HEK293T (cell line): ENCODE measurements at regions not wholly inside any gene's neighbourhood (a gene's known extent, or its start where the extent isn't known, plus 50 kb on each side); places are given as distances from the start of the nearest gene placed in this dataset.

ENCODE experiments used
- CTBP1 ChIP-seq: fragments of 450-650 bp; IDR thresholded peaks from 2 replicates; pipeline ENCODE4 v1.6.1; 2016; ENCODE audit warnings: borderline replicate concordance
- ELF4 ChIP-seq: fragments of 450-650 bp; IDR thresholded peaks from 2 replicates; pipeline ENCODE4 v1.6.1; 2017; ENCODE audit warnings: antibody characterized with exemption
- FOXK2 ChIP-seq: fragments of 450-650 bp; IDR thresholded peaks from 2 replicates; pipeline ENCODE4 v1.6.1; 2016; ENCODE audit warnings: mild to moderate bottlenecking
- FOXM1 ChIP-seq: fragments of 450-650 bp; IDR thresholded peaks from 2 replicates; pipeline ENCODE4 v1.6.1; 2017; ENCODE audit warnings: mild to moderate bottlenecking, borderline replicate concordance
- HDGF ChIP-seq: fragments of 450-650 bp; IDR thresholded peaks from 2 replicates; pipeline ENCODE4 v1.6.1; 2017; ENCODE audit warnings: antibody characterized with exemption, borderline replicate concordance
- TF ChIP-seq, protein P1 (sequence below): fragments of 450-650 bp; IDR thresholded peaks from 2 replicates; pipeline ENCODE4 v1.6.1; 2016

DNA sequence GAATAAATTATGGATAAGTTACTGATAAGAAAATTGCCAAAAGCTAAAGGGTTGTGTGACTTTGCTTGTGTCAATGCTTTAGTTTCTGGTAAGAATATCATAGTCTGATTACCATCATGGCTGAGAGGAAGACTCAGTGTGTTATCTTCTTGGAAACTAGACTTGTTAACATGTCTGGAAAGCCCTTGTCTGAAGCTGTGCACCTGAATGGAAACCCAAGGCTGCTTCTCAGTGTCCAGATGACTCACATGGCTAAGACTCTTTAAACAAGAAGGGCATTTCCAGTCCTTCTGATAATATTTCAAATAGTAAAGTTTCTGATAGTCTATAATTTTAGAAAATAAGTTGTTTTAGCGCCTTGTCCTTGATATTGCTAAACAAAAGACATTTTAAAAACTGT, 1092.7 kb downstream of the PLA2G4A start:
- TF ChIP-seq FOXM1, result no peak
- TF ChIP-seq, protein P1, sequence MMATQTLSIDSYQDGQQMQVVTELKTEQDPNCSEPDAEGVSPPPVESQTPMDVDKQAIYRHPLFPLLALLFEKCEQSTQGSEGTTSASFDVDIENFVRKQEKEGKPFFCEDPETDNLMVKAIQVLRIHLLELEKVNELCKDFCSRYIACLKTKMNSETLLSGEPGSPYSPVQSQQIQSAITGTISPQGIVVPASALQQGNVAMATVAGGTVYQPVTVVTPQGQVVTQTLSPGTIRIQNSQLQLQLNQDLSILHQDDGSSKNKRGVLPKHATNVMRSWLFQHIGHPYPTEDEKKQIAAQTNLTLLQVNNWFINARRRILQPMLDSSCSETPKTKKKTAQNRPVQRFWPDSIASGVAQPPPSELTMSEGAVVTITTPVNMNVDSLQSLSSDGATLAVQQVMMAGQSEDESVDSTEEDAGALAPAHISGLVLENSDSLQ, result no peak
- TF ChIP-seq CTBP1, result no peak
- no peak for TF ChIP-seq FOXK2
- no peak for TF ChIP-seq ELF4
- no peak for TF ChIP-seq HDGF
